SK-N-SH treated with all-trans-retinoic acid at 6 μM for 48 hours (cell line): ENCODE measurements at regions not wholly inside any gene's neighbourhood (a gene's known extent, or its start where the extent isn't known, plus 50 kb on each side); places are given as distances from the start of the nearest gene placed in this dataset.

Experiments used
- ATAC-seq: fragments of 200-7000 bp; cut with Tn5 transposase; 3 replicates; pipeline ENCODE4 v1.9.1; 2020; ENCODE audit warnings: mild to moderate bottlenecking, moderate library complexity
- ARNTL ChIP-seq: fragments of 450-650 bp; formaldehyde crosslinking; IDR thresholded peaks from 2 replicates; pipeline ENCODE4 v1.5.0; 2020; ENCODE audit warnings: low read depth, mild to moderate bottlenecking, moderate library complexity, borderline replicate concordance
- CREB5 ChIP-seq: fragments of 250-450 bp; sonication (Bioruptor Pico); IDR thresholded peaks from 2 replicates; pipeline ENCODE4 v1.5.1; 2020; ENCODE audit warnings: low read depth, mild to moderate bottlenecking, moderate library complexity
- CSDC2 ChIP-seq: fragments of 250-450 bp; sonication (Bioruptor Pico); IDR thresholded peaks from 2 replicates; pipeline ENCODE4 v1.5.0; 2020; ENCODE audit warnings: mild to moderate bottlenecking, moderate library complexity
- ESRRG ChIP-seq: fragments of 250-450 bp; sonication (Bioruptor Pico); IDR thresholded peaks from 2 replicates; pipeline ENCODE4 v1.6.1; 2021; ENCODE audit warnings: mild to moderate bottlenecking
- GLIS3 ChIP-seq: fragments of 250-450 bp; sonication (Bioruptor Pico); IDR thresholded peaks from 2 replicates; pipeline ENCODE4 v1.5.0; 2020; ENCODE audit warnings: mild to moderate bottlenecking, moderate library complexity
- PPARA ChIP-seq: fragments of 250-450 bp; sonication (Bioruptor Pico); IDR thresholded peaks from 2 replicates; pipeline ENCODE4 v1.5.0; 2020; ENCODE audit warnings: mild to moderate bottlenecking, borderline replicate concordance
- TOX ChIP-seq: fragments of 250-450 bp; sonication (Bioruptor Pico); IDR thresholded peaks from 2 replicates; pipeline ENCODE4 v1.8.0; 2021; ENCODE audit warnings: mild to moderate bottlenecking, moderate library complexity, borderline replicate concordance
- TSHZ2 ChIP-seq: fragments of 250-450 bp; sonication (Bioruptor Pico); IDR thresholded peaks from 2 replicates; pipeline ENCODE4 v1.5.0; 2020; ENCODE audit warnings: mild to moderate bottlenecking, moderate library complexity
- ZC3H10 ChIP-seq: fragments of 250-450 bp; sonication (Bioruptor Pico); IDR thresholded peaks from 2 replicates; pipeline ENCODE4 v1.5.1; 2021; ENCODE audit warnings: mild to moderate bottlenecking, moderate library complexity
- ZFP30 ChIP-seq: fragments of 450-650 bp; formaldehyde crosslinking; IDR thresholded peaks from 2 replicates; pipeline ENCODE4 v1.5.0; 2022; ENCODE audit warnings: mild to moderate bottlenecking, moderate library complexity
- ZNF565 ChIP-seq: fragments of 450-650 bp; formaldehyde crosslinking; conservative IDR thresholded peaks from 2 replicates; pipeline ENCODE4 v1.5.0; 2020; ENCODE audit warnings: low read depth, mild to moderate bottlenecking, moderate library complexity
- ZNF70 ChIP-seq: fragments of 450-650 bp; formaldehyde crosslinking; IDR thresholded peaks from 2 replicates; pipeline ENCODE4 v1.5.0; 2020; ENCODE audit warnings: mild to moderate bottlenecking, moderate library complexity
- TF ChIP-seq, protein P1 (sequence below): fragments of 250-450 bp; sonication (Bioruptor Pico); IDR thresholded peaks from 2 replicates; pipeline ENCODE4 v1.5.1; 2021; ENCODE audit warnings: mild to moderate bottlenecking, moderate library complexity

- no peak for ATAC-seq
- TF ChIP-seq ZFP30 (CRISPR knock-in tag): no peak
Measured at GRCh38 chr5:82811490-82811889, 265.7 kb downstream of the TMEM167A start.

- TF ChIP-seq TSHZ2 (CRISPR knock-in tag): no peak
- TF ChIP-seq ZNF70 (CRISPR knock-in tag): no peak
- no peak for TF ChIP-seq ARNTL
- no peak for TF ChIP-seq ZFP30 (CRISPR knock-in tag)
- TF ChIP-seq ESRRG: no peak
- no peak for TF ChIP-seq PPARA
- no peak for TF ChIP-seq CREB5 (CRISPR knock-in tag)
- no peak for ATAC-seq
Measured at GRCh38 chr5:82809420-82810143, 267.6 kb downstream of the TMEM167A start.

GRCh38 chr5:82808960-82809359 lies 268.2 kb downstream of the TMEM167A start:
- no peak for ATAC-seq

More at GRCh38 chr5:82808960-82809359, 268.2 kb downstream of the TMEM167A start:
- no peak for TF ChIP-seq CREB5 (CRISPR knock-in tag)
- no peak for TF ChIP-seq TSHZ2 (CRISPR knock-in tag)
- TF ChIP-seq ZNF70 (CRISPR knock-in tag): no peak
- no peak for TF ChIP-seq GLIS3 (CRISPR knock-in tag)
- TF ChIP-seq TOX (CRISPR knock-in tag): no peak
- TF ChIP-seq, protein P1, sequence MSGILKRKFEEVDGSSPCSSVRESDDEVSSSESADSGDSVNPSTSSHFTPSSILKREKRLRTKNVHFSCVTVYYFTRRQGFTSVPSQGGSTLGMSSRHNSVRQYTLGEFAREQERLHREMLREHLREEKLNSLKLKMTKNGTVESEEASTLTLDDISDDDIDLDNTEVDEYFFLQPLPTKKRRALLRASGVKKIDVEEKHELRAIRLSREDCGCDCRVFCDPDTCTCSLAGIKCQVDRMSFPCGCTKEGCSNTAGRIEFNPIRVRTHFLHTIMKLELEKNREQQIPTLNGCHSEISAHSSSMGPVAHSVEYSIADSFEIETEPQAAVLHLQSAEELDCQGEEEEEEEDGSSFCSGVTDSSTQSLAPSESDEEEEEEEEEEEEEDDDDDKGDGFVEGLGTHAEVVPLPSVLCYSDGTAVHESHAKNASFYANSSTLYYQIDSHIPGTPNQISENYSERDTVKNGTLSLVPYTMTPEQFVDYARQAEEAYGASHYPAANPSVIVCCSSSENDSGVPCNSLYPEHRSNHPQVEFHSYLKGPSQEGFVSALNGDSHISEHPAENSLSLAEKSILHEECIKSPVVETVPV (CRISPR knock-in tag): no peak
- no peak for TF ChIP-seq CSDC2 (CRISPR knock-in tag)
- TF ChIP-seq ZC3H10 (CRISPR knock-in tag): no peak
- TF ChIP-seq ZNF565 (CRISPR knock-in tag): no peak
- TF ChIP-seq ZFP30 (CRISPR knock-in tag): no peak
